ENCODE measurements at regions not wholly inside any gene's neighbourhood (a gene's known extent, or its start where the extent isn't known, plus 50 kb on each side); places are given as distances from the start of the nearest gene placed in this dataset.

- DNase-seq (ENCODE audit: low spot score): no peak
These were observed 289.3 kb upstream of the GOLIM4 start for GRCh38 chr3:168384990-168385389.

- no peak for DNase-seq (ENCODE audit: low spot score)
These were observed 287.8 kb upstream of the GOLIM4 start for GRCh38 chr3:168383573-168383972.

GRCh38 chr3:168371846-168372245 is 276.1 kb upstream of the GOLIM4 start:
- DNase-seq (ENCODE audit: low spot score): no peak

- DNase-seq (ENCODE audit: low spot score): no peak
These were observed 269.2 kb upstream of the GOLIM4 start for GRCh38 chr3:168364967-168365366.

- no peak for DNase-seq (ENCODE audit: low spot score)
These were observed 267.0 kb upstream of the GOLIM4 start for GRCh38 chr3:168362661-168363247.

GRCh38 chr3:168362156-168362555 is 266.4 kb upstream of the GOLIM4 start:
- no peak for DNase-seq (ENCODE audit: low spot score)

GRCh38 chr3:168360993-168361392 is 265.3 kb upstream of the GOLIM4 start:
- no peak for DNase-seq (ENCODE audit: low spot score)

- DNase-seq (ENCODE audit: low spot score): no peak
These were observed 247.5 kb upstream of the GOLIM4 start for GRCh38 chr3:168342946-168343850.

- DNase-seq (ENCODE audit: low spot score): no peak
These were observed 246.5 kb upstream of the GOLIM4 start for GRCh38 chr3:168341956-168342936.

- DNase-seq (ENCODE audit: low spot score): peak; percentile 79
These were observed 245.6 kb upstream of the GOLIM4 start for GRCh38 chr3:168341192-168341815.

- no peak for DNase-seq (ENCODE audit: low spot score)
These were observed 242.4 kb upstream of the GOLIM4 start for GRCh38 chr3:168338161-168338560.

GRCh38 chr3:168336276-168336675 is 240.6 kb upstream of the GOLIM4 start:
- DNase-seq (ENCODE audit: low spot score): no peak

- no peak for DNase-seq (ENCODE audit: low spot score)
These were observed 237.7 kb upstream of the GOLIM4 start for GRCh38 chr3:168333410-168333935.

- DNase-seq (ENCODE audit: low spot score): no peak
These were observed 236.0 kb upstream of the GOLIM4 start for GRCh38 chr3:168331756-168332155.

- no peak for DNase-seq (ENCODE audit: low spot score)
These were observed 235.3 kb upstream of the GOLIM4 start for GRCh38 chr3:168330983-168331382.

- no peak for DNase-seq (ENCODE audit: low spot score)
These were observed 232.1 kb upstream of the GOLIM4 start for GRCh38 chr3:168327856-168328255.

GRCh38 chr3:168325684-168326083 is 230.0 kb upstream of the GOLIM4 start:
- DNase-seq (ENCODE audit: low spot score): no peak

GRCh38 chr3:168322941-168323340 is 227.2 kb upstream of the GOLIM4 start:
- no peak for DNase-seq (ENCODE audit: low spot score)

- no peak for DNase-seq (ENCODE audit: low spot score)
These were observed 218.4 kb upstream of the GOLIM4 start for GRCh38 chr3:168314166-168314565.

- no peak for DNase-seq (ENCODE audit: low spot score)
These were observed 217.3 kb upstream of the GOLIM4 start for GRCh38 chr3:168312984-168313383.

- DNase-seq (ENCODE audit: low spot score): no peak
These were observed 212.2 kb upstream of the GOLIM4 start for GRCh38 chr3:168307893-168308292.

- DNase-seq (ENCODE audit: low spot score): no peak
These were observed 199.3 kb upstream of the GOLIM4 start for GRCh38 chr3:168295027-168295426.

Data from COLO829 (cell line).